ENCODE measurements at regions not wholly inside any gene's neighbourhood (a gene's known extent, or its start where the extent isn't known, plus 50 kb on each side); places are given as distances from the start of the nearest gene placed in this dataset.

DNA sequence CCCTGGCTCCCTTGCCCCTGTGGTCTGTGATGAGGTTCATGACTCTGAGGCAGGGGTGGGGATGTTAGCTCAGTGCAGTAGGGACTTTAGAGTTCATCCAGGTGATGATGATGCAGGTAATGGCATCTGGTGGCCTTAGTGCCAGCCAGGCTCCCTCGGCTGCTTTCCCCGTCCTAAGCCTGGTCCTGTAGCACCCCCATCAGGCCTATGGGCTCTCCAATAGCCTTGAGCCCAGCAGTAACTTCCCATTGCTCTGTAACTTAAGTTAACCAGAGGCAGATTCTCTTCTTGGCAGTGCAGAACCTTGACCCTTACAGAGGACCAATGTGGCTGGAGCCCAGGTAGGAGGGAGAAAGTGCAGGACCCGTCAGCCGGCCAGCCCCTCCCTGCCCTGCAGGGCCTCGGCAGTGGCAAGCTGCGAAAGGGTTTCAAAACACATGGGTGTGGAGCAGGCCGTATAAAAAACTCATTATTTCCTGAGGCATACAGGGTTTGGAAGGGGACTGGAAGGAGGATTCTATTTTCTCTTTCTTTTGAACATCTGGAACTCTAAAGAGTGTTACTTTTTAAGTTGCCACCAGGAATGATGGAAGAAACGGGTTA, 406.9 kb downstream of the CDH26 start:
- Histone ChIP-seq H3K9me2 (replicated peaks; ENCODE audit: low read length) (no peaks in the 10 kb centered on the region), H3K27ac (ENCODE audit: low read length) (no peak overlapping the region), H4K20me1 (ENCODE audit: low read length) (no peaks in the 10 kb centered on the region), H3F3A (ENCODE audit: low read length, unreplicated experiment) (no peaks in the 10 kb centered on the region), H3K36me3 (ENCODE audit: low read depth, low read length) (no peaks in the 10 kb centered on the region), H3K4me2 (ENCODE audit: low read length) (no peak overlapping the region), H2AFZ (ENCODE audit: low read length) (no peak overlapping the region), H3K4me1 (ENCODE audit: insufficient read depth, low read length) (no peaks in the 10 kb centered on the region), H3K27me3 (ENCODE audit: low read length) (0 out of 2 replicates have a peak, but pooled peaks cover 4% of the 10 kb centered on the region), H3K9me3 (ENCODE audit: low read length) (no peaks in the 10 kb centered on the region), H3K79me2 (ENCODE audit: low read length) (no peaks in the 10 kb centered on the region), H3K4me3 (ENCODE audit: low read length) (no peak overlapping the region), H3K9ac (ENCODE audit: low read length) (no peak overlapping the region)
- POLR2A ChIA-PET (ENCODE audit: unreplicated experiment) = no interaction called here
- intact Hi-C loops (cut with micrococcal nuclease) = no loop called here
- ATAC-seq (no peak), DNase-seq (no peak)
- CTCF ChIA-PET = no interaction called here
- TF ChIP-seq, protein P1, sequence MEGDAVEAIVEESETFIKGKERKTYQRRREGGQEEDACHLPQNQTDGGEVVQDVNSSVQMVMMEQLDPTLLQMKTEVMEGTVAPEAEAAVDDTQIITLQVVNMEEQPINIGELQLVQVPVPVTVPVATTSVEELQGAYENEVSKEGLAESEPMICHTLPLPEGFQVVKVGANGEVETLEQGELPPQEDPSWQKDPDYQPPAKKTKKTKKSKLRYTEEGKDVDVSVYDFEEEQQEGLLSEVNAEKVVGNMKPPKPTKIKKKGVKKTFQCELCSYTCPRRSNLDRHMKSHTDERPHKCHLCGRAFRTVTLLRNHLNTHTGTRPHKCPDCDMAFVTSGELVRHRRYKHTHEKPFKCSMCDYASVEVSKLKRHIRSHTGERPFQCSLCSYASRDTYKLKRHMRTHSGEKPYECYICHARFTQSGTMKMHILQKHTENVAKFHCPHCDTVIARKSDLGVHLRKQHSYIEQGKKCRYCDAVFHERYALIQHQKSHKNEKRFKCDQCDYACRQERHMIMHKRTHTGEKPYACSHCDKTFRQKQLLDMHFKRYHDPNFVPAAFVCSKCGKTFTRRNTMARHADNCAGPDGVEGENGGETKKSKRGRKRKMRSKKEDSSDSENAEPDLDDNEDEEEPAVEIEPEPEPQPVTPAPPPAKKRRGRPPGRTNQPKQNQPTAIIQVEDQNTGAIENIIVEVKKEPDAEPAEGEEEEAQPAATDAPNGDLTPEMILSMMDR (conservative IDR thresholded peaks at IDR 0.05; ENCODE audit: low read depth, low read length) = no peak
- TF ChIP-seq EZH2phosphoT487 (IDR thresholded peaks at IDR 0.05; ENCODE audit: borderline replicate concordance, low read length) (no peak), EZH2 (IDR thresholded peaks at IDR 0.05; ENCODE audit: low read length, unreplicated experiment) (no peak)
- no TSS peak for BruUV-seq (replicated peaks)

DNA sequence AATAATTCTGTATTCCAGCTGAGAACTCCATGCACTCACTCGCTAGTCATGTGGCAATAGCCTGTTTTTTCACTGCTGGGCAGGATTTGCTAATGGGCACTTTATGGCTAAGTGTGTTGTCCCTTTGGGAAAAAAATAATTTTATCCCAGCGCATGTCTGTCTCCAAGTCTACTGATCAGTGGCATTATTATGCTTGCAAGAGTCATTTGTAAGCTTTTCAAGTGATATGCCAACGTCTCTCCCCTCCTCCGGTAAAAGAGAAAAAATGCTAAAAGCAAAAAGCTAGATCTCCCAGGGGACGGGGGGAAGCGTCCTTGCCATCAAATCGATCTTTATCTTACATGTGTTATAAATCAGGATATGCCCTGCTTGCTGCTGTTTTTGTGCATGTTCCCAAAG, 407.7 kb downstream of the CDH26 start:
- 0 out of 2 replicates have a peak, but pooled peaks cover 4% of the 10 kb centered on the region for H3K27me3 ChIP-seq (ENCODE audit: low read length)
- CTCF ChIA-PET = no interaction called here
- intact Hi-C loops (cut with micrococcal nuclease) = no loop called here

DNA sequence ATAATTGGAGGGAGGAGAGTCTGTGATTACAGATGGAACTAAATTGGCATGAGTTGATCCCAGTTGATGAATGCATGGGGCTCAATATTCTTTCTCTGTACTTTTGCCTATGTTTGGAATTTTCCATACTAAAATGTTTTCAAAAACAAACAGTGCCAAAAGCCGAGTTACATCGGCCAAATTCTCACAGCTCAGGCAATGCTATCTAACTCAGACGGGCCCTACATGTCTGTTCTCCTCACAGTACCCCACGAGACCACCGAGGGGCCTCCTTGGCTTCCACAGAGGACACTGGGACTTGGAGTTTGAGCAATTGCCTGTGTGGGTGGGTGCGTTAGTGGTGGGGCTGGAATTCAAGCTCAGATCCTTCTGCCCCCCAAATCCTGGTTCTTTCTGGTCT, 413.2 kb downstream of the CDH26 start:
- no peaks in the 10 kb centered on the region for H3K36me3 ChIP-seq (ENCODE audit: low read depth, low read length)
- H3K4me3 ChIP-seq (ENCODE audit: low read length) = no peak overlapping the region
- intact Hi-C loops (cut with micrococcal nuclease) = no loop called here
- no peak overlapping the region for H3K27ac ChIP-seq (ENCODE audit: low read length)
- TF ChIP-seq EZH2 (IDR thresholded peaks at IDR 0.05; ENCODE audit: low read length, unreplicated experiment) = no peak
- H4K20me1 ChIP-seq (ENCODE audit: low read length) = no peaks in the 10 kb centered on the region
- no peaks in the 10 kb centered on the region for H3K4me1 ChIP-seq (ENCODE audit: insufficient read depth, low read length)
- 0 out of 2 replicates have a peak, but pooled peaks cover 3% of the 10 kb centered on the region for H3K9me3 ChIP-seq (ENCODE audit: low read length)
- H2AFZ ChIP-seq (ENCODE audit: low read length) = no peak overlapping the region
- CTCF ChIA-PET = no interaction called here
- no TSS peak for BruUV-seq (replicated peaks)
- no peak overlapping the region for H3K4me2 ChIP-seq (ENCODE audit: low read length)
- no peaks in the 10 kb centered on the region for H3F3A ChIP-seq (ENCODE audit: low read length, unreplicated experiment)
- H3K27me3 ChIP-seq (ENCODE audit: low read length) = 0 out of 2 replicates have a peak, but pooled peaks cover under 1% of the 10 kb centered on the region
- DNase-seq (no peak), ATAC-seq (no peak)
- no peaks in the 10 kb centered on the region for H3K79me2 ChIP-seq (ENCODE audit: low read length)
- no peaks in the 10 kb centered on the region for H3K9me2 ChIP-seq (replicated peaks; ENCODE audit: low read length)
- no peak overlapping the region for H3K9ac ChIP-seq (ENCODE audit: low read length)
- POLR2A ChIA-PET (ENCODE audit: unreplicated experiment) = no interaction called here

More for the DNA sequence above, 407.7 kb downstream of the CDH26 start:
- ATAC-seq (no peak), DNase-seq (no peak)
- H3K9me2 ChIP-seq (replicated peaks; ENCODE audit: low read length) = no peaks in the 10 kb centered on the region
- no peak overlapping the region for H3K27ac ChIP-seq (ENCODE audit: low read length)
- H3K9me3 ChIP-seq (ENCODE audit: low read length) = no peaks in the 10 kb centered on the region
- H3F3A ChIP-seq (ENCODE audit: low read length, unreplicated experiment) = no peaks in the 10 kb centered on the region
- no peaks in the 10 kb centered on the region for H3K79me2 ChIP-seq (ENCODE audit: low read length)
- no peaks in the 10 kb centered on the region for H3K4me1 ChIP-seq (ENCODE audit: insufficient read depth, low read length)
- no peak overlapping the region for H2AFZ ChIP-seq (ENCODE audit: low read length)
- no TSS peak for BruUV-seq (replicated peaks)
- H3K36me3 ChIP-seq (ENCODE audit: low read depth, low read length) = no peaks in the 10 kb centered on the region
- POLR2A ChIA-PET (ENCODE audit: unreplicated experiment) = no interaction called here
- no peak overlapping the region for H3K4me3 ChIP-seq (ENCODE audit: low read length)
- H4K20me1 ChIP-seq (ENCODE audit: low read length) = no peaks in the 10 kb centered on the region
- TF ChIP-seq, protein P1 (conservative IDR thresholded peaks at IDR 0.05; ENCODE audit: low read depth, low read length) = no peak
- TF ChIP-seq EZH2 (IDR thresholded peaks at IDR 0.05; ENCODE audit: low read length, unreplicated experiment) = no peak
- no peak for TF ChIP-seq EZH2phosphoT487 (IDR thresholded peaks at IDR 0.05; ENCODE audit: borderline replicate concordance, low read length)
- no peak overlapping the region for H3K9ac ChIP-seq (ENCODE audit: low read length)
- no peak overlapping the region for H3K4me2 ChIP-seq (ENCODE audit: low read length)
